ENCODE measurements at regions not wholly inside any gene's neighbourhood (a gene's known extent, or its start where the extent isn't known, plus 50 kb on each side); places are given as distances from the start of the nearest gene placed in this dataset.

DNA sequence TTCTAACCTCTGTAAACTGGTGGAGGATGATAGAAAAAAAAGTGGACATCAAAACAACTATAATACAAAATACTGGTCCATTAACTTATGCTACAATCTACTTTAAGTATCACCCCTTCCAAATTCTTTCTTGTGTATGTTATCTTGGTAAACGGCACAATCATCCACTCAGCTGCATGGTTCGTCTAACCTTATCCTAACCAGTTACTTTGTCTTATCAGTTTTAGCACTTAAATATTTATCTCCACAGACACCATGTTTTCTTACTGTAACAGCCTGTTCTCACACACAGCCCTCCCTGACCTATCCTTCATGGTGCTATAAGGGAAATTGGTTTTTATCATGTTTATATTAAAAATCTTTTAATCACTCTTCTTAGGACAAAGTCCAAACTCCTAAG, 157.2 kb downstream of the PTGER3 start:
- Histone ChIP-seq H3K4me2 (ENCODE audit: low read depth, low read length) (no peak overlapping the region), H3K4me1 (ENCODE audit: insufficient read depth, low read length) (no peaks in the 10 kb centered on the region), H3K4me3 (replicated peaks in 1 of 3; ENCODE audit: insufficient read depth in 1 of 3, low read depth in 2 of 3, low read length in 3 of 3) (no peak overlapping the region), H3K36me3 (replicated peaks in 1 of 2; ENCODE audit: control insufficient read depth in 1 of 2, insufficient read depth in 2 of 2, low read length in 2 of 2) (no peaks in the 10 kb centered on the region), H3K27me3 (ENCODE audit: control insufficient read depth in 1 of 2, insufficient read depth in 2 of 2, low read length in 2 of 2) (no peaks in the 10 kb centered on the region), H4K20me1 (ENCODE audit: insufficient read depth, low read length) (no peaks in the 10 kb centered on the region), H3K9me3 (ENCODE audit: low read length) (no peaks in the 10 kb centered on the region), H3K79me2 (ENCODE audit: insufficient read depth, low read length) (no peaks in the 10 kb centered on the region), H3K9ac (ENCODE audit: insufficient read depth, low read depth, low read length) (no peak overlapping the region), H3K27ac (ENCODE audit: extremely low read length, insufficient read depth, low read length) (no peak overlapping the region), H2AFZ (ENCODE audit: low read length) (no peak overlapping the region)
- in situ Hi-C loops (cut with HindIII; ENCODE audit: extremely low pct_ligation_motif_present, low pct_unique_long_range_greater_than_20kb) (no loop called here), intact Hi-C loops (cut with micrococcal nuclease; ENCODE audit: unreplicated experiment) (no loop called here)
- DNase-seq (ENCODE audit: low spot score) (no peak), ATAC-seq (no peak), FAIRE-seq (no peak)
- BruUV-seq (replicated peaks) = no TSS peak
- POLR2A ChIA-PET = no interaction called here
- TF ChIP-seq NPAS2 (CRISPR knock-in tag; IDR thresholded peaks at IDR 0.05; ENCODE audit: borderline replicate concordance) = no peak
- TF ChIP-seq, protein P1, sequence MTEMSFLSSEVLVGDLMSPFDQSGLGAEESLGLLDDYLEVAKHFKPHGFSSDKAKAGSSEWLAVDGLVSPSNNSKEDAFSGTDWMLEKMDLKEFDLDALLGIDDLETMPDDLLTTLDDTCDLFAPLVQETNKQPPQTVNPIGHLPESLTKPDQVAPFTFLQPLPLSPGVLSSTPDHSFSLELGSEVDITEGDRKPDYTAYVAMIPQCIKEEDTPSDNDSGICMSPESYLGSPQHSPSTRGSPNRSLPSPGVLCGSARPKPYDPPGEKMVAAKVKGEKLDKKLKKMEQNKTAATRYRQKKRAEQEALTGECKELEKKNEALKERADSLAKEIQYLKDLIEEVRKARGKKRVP (CRISPR knock-in tag; IDR thresholded peaks at IDR 0.05) = no peak
- TF ChIP-seq, protein P2, sequence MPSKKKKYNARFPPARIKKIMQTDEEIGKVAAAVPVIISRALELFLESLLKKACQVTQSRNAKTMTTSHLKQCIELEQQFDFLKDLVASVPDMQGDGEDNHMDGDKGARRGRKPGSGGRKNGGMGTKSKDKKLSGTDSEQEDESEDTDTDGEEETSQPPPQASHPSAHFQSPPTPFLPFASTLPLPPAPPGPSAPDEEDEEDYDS (CRISPR knock-in tag; IDR thresholded peaks at IDR 0.05) = no peak
- TF ChIP-seq HNRNPLL (IDR thresholded peaks at IDR 0.05; ENCODE audit: low read depth, low read length, poor library complexity, severe bottlenecking) = no peak
- TF ChIP-seq ZNF12 (CRISPR knock-in tag; IDR thresholded peaks at IDR 0.05) = no peak
- no peak for TF ChIP-seq ZNF367 (CRISPR knock-in tag; IDR thresholded peaks at IDR 0.05; ENCODE audit: borderline replicate concordance)
- no peak for TF ChIP-seq ELF4 (CRISPR knock-in tag; IDR thresholded peaks at IDR 0.05; ENCODE audit: borderline replicate concordance)
- CTCF ChIA-PET (ENCODE audit: low intra/inter-chr PET ratio, low total read pairs) = no interaction called here
- 3% methylated on average over 2 of the region's 2 CpGs for WGBS (ENCODE audit: low lambda C conversion rate)
